IMR-90 (cell line): ENCODE measurements at regions not wholly inside any gene's neighbourhood (a gene's known extent, or its start where the extent isn't known, plus 50 kb on each side); places are given as distances from the start of the nearest gene placed in this dataset.

Experiments used
- ATAC-seq: fragments of 200-7000 bp; cut with Tn5 transposase; 2 replicates; pipeline ENCODE4 v1.9.1; 2020; ENCODE audit warnings: low read depth, mild to moderate bottlenecking, moderate library complexity
- BruUV-seq: library from RNA; stranded (reverse); fragments of 400-500 nt; replicated peaks from 2 replicates; lab custom pipeline; 2021; lab: Mats Ljungman, UMichigan
- CTCF ChIA-PET: fragments of 300-600 bp; formaldehyde crosslinking; extraction: SDS; loops from one replicate; lab custom pipeline; 2021; ENCODE audit warnings: antibody characterized with exemption; lab: Yijun Ruan, JAX
- POLR2A ChIA-PET: fragments of 300-600 bp; sonication (Branson Sonifier 250); formaldehyde crosslinking; loops from one replicate; lab custom pipeline; 2022; ENCODE audit warnings: antibody characterized with exemption; ENCODE audit not compliant: unreplicated experiment; lab: Charles Lee
- DNase-seq: peaks from one replicate; pipeline ENCODE4 v3.0.0; 2013
- H2AFZ ChIP-seq: replicated peaks from 2 replicates; pipeline ENCODE3; 2013; ENCODE audit warnings: low read length, mild to moderate bottlenecking; ENCODE audit not compliant: poor library complexity
- H2AK5ac ChIP-seq: 2 replicates; pipeline ENCODE4 v1.6.1; 2013; ENCODE audit warnings: low read depth, low read length, inconsistent platforms
- H2AK9ac ChIP-seq: replicated peaks from 2 replicates; pipeline ENCODE3; 2013; ENCODE audit warnings: mild to moderate bottlenecking, low read depth, low read length, moderate library complexity; ENCODE audit not compliant: poor library complexity
- H2BK120ac ChIP-seq: 2 replicates; pipeline ENCODE4 v1.6.1; 2013; ENCODE audit warnings: low read depth, low read length, inconsistent platforms
- H2BK15ac ChIP-seq: 3 replicates; pipeline ENCODE4 v1.6.1; 2013; ENCODE audit warnings: low read depth, low read length, inconsistent platforms
- H2BK20ac ChIP-seq: 2 replicates; pipeline ENCODE4 v1.6.1; 2013; ENCODE audit warnings: low read depth, mild to moderate bottlenecking, inconsistent platforms, low read length, moderate library complexity
- H2BK5ac ChIP-seq: 2 replicates; pipeline ENCODE4 v1.6.1; 2013; ENCODE audit warnings: mild to moderate bottlenecking, low read depth, low read length, inconsistent platforms; ENCODE audit not compliant: poor library complexity, severe bottlenecking
- H3K14ac ChIP-seq: replicated peaks from 2 replicates; pipeline ENCODE4 v1.6.1; 2013; ENCODE audit warnings: low read depth, low read length, inconsistent platforms
- H3K18ac ChIP-seq: 2 replicates; pipeline ENCODE4 v1.6.1; 2013; ENCODE audit warnings: low read depth, low read length, control low read depth
- H3K23ac ChIP-seq: 2 replicates; pipeline ENCODE4 v1.6.1; 2013; ENCODE audit warnings: low read depth, low read length, inconsistent platforms
- H3K27ac ChIP-seq: 2 replicates; pipeline ENCODE4 v1.5.1; 2013; ENCODE audit warnings: mild to moderate bottlenecking, control low read depth, low read length; ENCODE audit not compliant: insufficient read depth
- H3K27me3 ChIP-seq: 2 replicates; pipeline ENCODE4 v1.6.1; 2013; ENCODE audit warnings: low read length; ENCODE audit not compliant: control insufficient read depth, insufficient read depth
- H3K36me3 ChIP-seq: 2 replicates; pipeline ENCODE4 v1.6.1; 2013; ENCODE audit warnings: low read length, mixed read lengths; ENCODE audit not compliant: control insufficient read depth, insufficient read depth
- H3K4ac ChIP-seq: 2 replicates; pipeline ENCODE4 v1.6.1; 2013; ENCODE audit warnings: low read depth, low read length, inconsistent platforms
- H3K4me1 ChIP-seq: 2 replicates; pipeline ENCODE4 v1.6.1; 2013; ENCODE audit warnings: low read length, mixed read lengths; ENCODE audit not compliant: control insufficient read depth, insufficient read depth
- H3K4me2 ChIP-seq: 2 replicates; pipeline ENCODE4 v1.6.1; 2013; ENCODE audit warnings: low read depth, mild to moderate bottlenecking, control low read depth, low read length, moderate library complexity
- H3K4me3 ChIP-seq: 2 replicates; pipeline ENCODE4 v1.5.1; 2013; ENCODE audit warnings: low read depth, mild to moderate bottlenecking, control low read depth, low read length, moderate library complexity; ENCODE audit not compliant: insufficient read depth
- H3K56ac ChIP-seq: 2 replicates; pipeline ENCODE4 v1.6.1; 2013; ENCODE audit warnings: low read length, inconsistent platforms; ENCODE audit not compliant: insufficient read depth; ENCODE audit errors: extremely low read depth
- H3K79me1 ChIP-seq, 2 experiments: 2 replicates each; pipeline ENCODE4 v1.6.1; 2013; ENCODE audit warnings: low read length in 2 of 2, inconsistent platforms in 1 of 2, low read depth in 1 of 2
- H3K9ac ChIP-seq: 2 replicates; pipeline ENCODE4 v1.6.1; 2013; ENCODE audit warnings: low read depth, low read length, control low read depth
- H3K9me1 ChIP-seq: 2 replicates; pipeline ENCODE4 v1.6.1; 2013; ENCODE audit warnings: low read length, inconsistent platforms; ENCODE audit not compliant: insufficient read depth
- H3K9me3 ChIP-seq: 2 replicates; pipeline ENCODE4 v1.6.1; 2013; ENCODE audit warnings: low read length; ENCODE audit not compliant: control insufficient read depth, insufficient read depth
- H4K20me1 ChIP-seq: 2 replicates; pipeline ENCODE4 v1.6.1; 2013; ENCODE audit warnings: low read length, inconsistent platforms; ENCODE audit not compliant: insufficient read depth
- H4K5ac ChIP-seq: 2 replicates; pipeline ENCODE4 v1.6.1; 2013; ENCODE audit warnings: mild to moderate bottlenecking, low read depth, low read length, control low read depth
- H4K8ac ChIP-seq, 2 experiments: 2 replicates each; pipeline ENCODE4 v1.6.1; 2013; ENCODE audit warnings: low read depth in 2 of 2, low read length in 2 of 2, control low read depth in 1 of 2, inconsistent platforms in 1 of 2
- H4K91ac ChIP-seq: 2 replicates; pipeline ENCODE4 v1.6.1; 2013; ENCODE audit warnings: low read depth, low read length, inconsistent platforms; ENCODE audit not compliant: insufficient read depth
- CHD1 ChIP-seq: IDR thresholded peaks from 2 replicates; pipeline ENCODE4 v1.6.1; 2012; ENCODE audit warnings: low read depth, low read length, improper control_type of control experiment
- CTCF ChIP-seq: conservative IDR thresholded peaks from 2 replicates; pipeline ENCODE4 v1.5.1; 2012; ENCODE audit warnings: mild to moderate bottlenecking, low read depth, low read length, improper control_type of control experiment
- FOS ChIP-seq: fragments of 150-350 bp; IDR thresholded peaks from 2 replicates; pipeline ENCODE4 v1.6.1; 2016; ENCODE audit warnings: low read depth, low read length
- MAZ ChIP-seq: IDR thresholded peaks from 2 replicates; pipeline ENCODE4 v1.6.1; 2012; ENCODE audit warnings: low read depth, mild to moderate bottlenecking, low read length, improper control_type of control experiment, moderate library complexity, borderline replicate concordance
- NFE2L2 ChIP-seq: fragments of 150-350 bp; IDR thresholded peaks from 2 replicates; pipeline ENCODE4 v1.6.1; 2016; ENCODE audit warnings: low read depth, mild to moderate bottlenecking, low read length
- POLR2A ChIP-seq: IDR thresholded peaks from 2 replicates; pipeline ENCODE4 v1.6.1; 2012; ENCODE audit warnings: mild to moderate bottlenecking, low read depth, low read length
- RAD21 ChIP-seq: IDR thresholded peaks from 2 replicates; pipeline ENCODE4 v1.6.1; 2012; ENCODE audit warnings: low read length, improper control_type of control experiment
- RFX5 ChIP-seq: IDR thresholded peaks from 2 replicates; pipeline ENCODE4 v1.8.0; 2012; ENCODE audit warnings: low read depth, mild to moderate bottlenecking, low read length, moderate library complexity
- WGBS, 2 experiments: methylation state at CpG; one replicate each; pipeline versions ENCODE4 v1.1.5 to v1.1.7; 2013; ENCODE audit warnings: missing lambda C conversion rate in 2 of 2; ENCODE audit not compliant: insufficient read length in 1 of 2; ENCODE audit errors: extremely low coverage in 2 of 2; 5-methylcytosine and 5-hydroxymethylcytosine counted together
- dilution Hi-C: fragments of 300-500 bp; cut with HindIII; formaldehyde crosslinking; loops from one replicate; pipeline ENCODE4 v1.14.3; 2018; ENCODE audit warnings: low sequenced_read_pairs; ENCODE audit not compliant: unreplicated experiment
- in situ Hi-C: fragments of 300-500 bp; cut with MboI; formaldehyde crosslinking; loops from 3 replicates; pipeline ENCODE4 v1.14.3; 2019; ENCODE audit warnings: low sequenced_read_pairs, inconsistent platforms, mixed read lengths
- intact Hi-C: fragments of 100-400 bp; cut with micrococcal nuclease; formaldehyde crosslinking; loops from 2 replicates; pipeline ENCODE4 v1.10.0; 2022
- TF ChIP-seq, protein P1 (sequence below): fragments of 150-350 bp; IDR thresholded peaks from 2 replicates; pipeline ENCODE4 v1.6.1; 2017; ENCODE audit warnings: mild to moderate bottlenecking, antibody characterized with exemption, low read length, low read depth

GRCh38 chr9:87346061-87346665, 151.5 kb upstream of the DAPK1 start:
- no peak overlapping the region for H3K18ac ChIP-seq
- H3K4ac ChIP-seq: no peak overlapping the region
- H2AK5ac ChIP-seq: no peak overlapping the region
- no peak overlapping the region for H3K9ac ChIP-seq
- no peaks in the 10 kb centered on the region for H4K20me1 ChIP-seq
- DNase-seq (no peak), ATAC-seq (no peak)
- no peak overlapping the region for H2AK9ac ChIP-seq
- no peaks in the 10 kb centered on the region for H3K9me3 ChIP-seq
- no peak overlapping the region for H3K4me2 ChIP-seq
- dilution Hi-C loops: no loop called here
- H2BK5ac ChIP-seq: no peak overlapping the region
- intact Hi-C loops: no loop called here
- in situ Hi-C loops: no loop called here
- H2BK20ac ChIP-seq: no peak overlapping the region
- no peak overlapping the region for H2AFZ ChIP-seq
- no peak overlapping the region for H2BK15ac ChIP-seq
- no peak overlapping the region for H4K91ac ChIP-seq
- H3K27ac ChIP-seq: no peak overlapping the region
- BruUV-seq: no TSS peak
- no peak overlapping the region for H3K56ac ChIP-seq
- H3K4me1 ChIP-seq: no peaks in the 10 kb centered on the region
- ChIA-PET POLR2A (no interaction called here), CTCF (interaction anchor here (0.6 to 0.7 kb wide), 2 partner anchors 311 to 491 kb away, joined by 3 to 4 read pairs; no protein-coding TSS in a partner anchor)
- no peak overlapping the region for H3K14ac ChIP-seq
- H3K27me3 ChIP-seq: peaks cover 19% of the 10 kb centered on the region; the same call in 1 of the 2 replicates
- TF ChIP-seq RFX5 (no peak), FOS (no peak), CTCF (no peak), RAD21 (no peak), NFE2L2 (no peak), MAZ (no peak), POLR2A (no peak), CHD1 (no peak)
- TF ChIP-seq, protein P1, sequence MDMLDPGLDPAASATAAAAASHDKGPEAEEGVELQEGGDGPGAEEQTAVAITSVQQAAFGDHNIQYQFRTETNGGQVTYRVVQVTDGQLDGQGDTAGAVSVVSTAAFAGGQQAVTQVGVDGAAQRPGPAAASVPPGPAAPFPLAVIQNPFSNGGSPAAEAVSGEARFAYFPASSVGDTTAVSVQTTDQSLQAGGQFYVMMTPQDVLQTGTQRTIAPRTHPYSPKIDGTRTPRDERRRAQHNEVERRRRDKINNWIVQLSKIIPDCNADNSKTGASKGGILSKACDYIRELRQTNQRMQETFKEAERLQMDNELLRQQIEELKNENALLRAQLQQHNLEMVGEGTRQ: no peak
- H3K36me3 ChIP-seq: no peaks in the 10 kb centered on the region
- H4K5ac ChIP-seq: no peak overlapping the region
- H4K8ac ChIP-seq: no peak overlapping the region
- H2BK120ac ChIP-seq: no peak overlapping the region
- H3K9me1 ChIP-seq: 0 out of 2 replicates have a peak, but pooled peaks cover 3% of the 10 kb centered on the region
- H3K4me3 ChIP-seq: no peak overlapping the region
- H3K79me1 ChIP-seq: no peaks in the 10 kb centered on the region
- no peak overlapping the region for H3K23ac ChIP-seq
- WGBS, 2 experiments: no CpG with 5 or more reads among the region's 5 CpGs
